ENCODE measurements at regions not wholly inside any gene's neighbourhood (a gene's known extent, or its start where the extent isn't known, plus 50 kb on each side); places are given as distances from the start of the nearest gene placed in this dataset.
"Not testable (repeated sequence)": the region's sequence is repeated elsewhere in the genome, so short reads cannot be mapped to it uniquely, and the experiment has no call there.

GRCh38 chr1:96545935-96546656, 175.5 kb upstream of the PTBP2 start:
- DNase-seq (ENCODE audit: low read depth), result no peak

GRCh38 chr1:96550061-96550460, 171.5 kb upstream of the PTBP2 start:
- no peak for DNase-seq (ENCODE audit: low read depth)

GRCh38 chr1:96552451-96552850, 169.1 kb upstream of the PTBP2 start:
- DNase-seq (ENCODE audit: low read depth), result no peak

- DNase-seq (ENCODE audit: low read depth), result no peak
Observed at GRCh38 chr1:96553811-96554210, 167.8 kb upstream of the PTBP2 start.

GRCh38 chr1:96554364-96554763, 167.2 kb upstream of the PTBP2 start:
- no peak for DNase-seq (ENCODE audit: low read depth)

- no peak for DNase-seq (ENCODE audit: low read depth)
Observed at GRCh38 chr1:96557336-96557735, 164.2 kb upstream of the PTBP2 start.

GRCh38 chr1:96558635-96559034, 162.9 kb upstream of the PTBP2 start:
- DNase-seq (ENCODE audit: low read depth), result no peak

- DNase-seq (ENCODE audit: low read depth), result no peak
Observed at GRCh38 chr1:96559181-96559580, 162.4 kb upstream of the PTBP2 start.

GRCh38 chr1:96559707-96560596, 161.6 kb upstream of the PTBP2 start:
- DNase-seq (ENCODE audit: low read depth), result peak; percentile 99

GRCh38 chr1:96562094-96562493, 159.5 kb upstream of the PTBP2 start:
- no peak for DNase-seq (ENCODE audit: low read depth)

- not testable (repeated sequence) for DNase-seq (ENCODE audit: low read depth)
Observed at GRCh38 chr1:96564401-96564800, 157.2 kb upstream of the PTBP2 start.

- peak; percentile 80 for DNase-seq (ENCODE audit: low read depth)
Observed at GRCh38 chr1:96565546-96565945, 156.0 kb upstream of the PTBP2 start.

GRCh38 chr1:96568639-96569038, 152.9 kb upstream of the PTBP2 start:
- no peak for DNase-seq (ENCODE audit: low read depth)

GRCh38 chr1:96569288-96569687, 152.3 kb upstream of the PTBP2 start:
- DNase-seq (ENCODE audit: low read depth), result no peak

GRCh38 chr1:96579636-96580035, 141.9 kb upstream of the PTBP2 start:
- DNase-seq (ENCODE audit: low read depth), result no peak

- no peak for DNase-seq (ENCODE audit: low read depth)
Observed at GRCh38 chr1:96580920-96581319, 140.7 kb upstream of the PTBP2 start.

GRCh38 chr1:96581772-96582171, 139.8 kb upstream of the PTBP2 start:
- DNase-seq (ENCODE audit: low read depth), result no peak

GRCh38 chr1:96583903-96584302, 137.7 kb upstream of the PTBP2 start:
- no peak for DNase-seq (ENCODE audit: low read depth)

- DNase-seq (ENCODE audit: low read depth), result no peak
Observed at GRCh38 chr1:96587222-96587621, 134.4 kb upstream of the PTBP2 start.

- DNase-seq (ENCODE audit: low read depth), result no peak
Observed at GRCh38 chr1:96588416-96588995, 133.1 kb upstream of the PTBP2 start.

GRCh38 chr1:96595530-96595929, 126.1 kb upstream of the PTBP2 start:
- not testable (repeated sequence) for DNase-seq (ENCODE audit: low read depth)

GRCh38 chr1:96596226-96596922, 125.2 kb upstream of the PTBP2 start:
- DNase-seq (ENCODE audit: low read depth), result peak; percentile 54

All from amniotic epithelial cell (primary cell).